GM19438 (cell line): ENCODE measurements at regions not wholly inside any gene's neighbourhood (a gene's known extent, or its start where the extent isn't known, plus 50 kb on each side); places are given as distances from the start of the nearest gene placed in this dataset.
"Not testable (repeated sequence)": the region's sequence is repeated elsewhere in the genome, so short reads cannot be mapped to it uniquely, and the experiment has no call there.

Experiments used
- ATAC-seq: cut with Tn5 transposase; IDR thresholded peaks from one replicate; pipeline ENCODE4 v1.9.1; 2021; ENCODE audit warnings: low read depth; ENCODE audit not compliant: unreplicated experiment

- ATAC-seq = no peak
These were observed 66.3 kb upstream of the UFM1 start for GRCh38 chr13:38283346-38283745.

- no peak for ATAC-seq
These were observed 84.5 kb upstream of the UFM1 start for GRCh38 chr13:38265132-38265497.

GRCh38 chr13:38264363-38265131 is 85.1 kb upstream of the UFM1 start:
- no peak for ATAC-seq

GRCh38 chr13:38262211-38262610 is 87.4 kb upstream of the UFM1 start:
- ATAC-seq = no peak

GRCh38 chr13:38255600-38255999 is 94.1 kb upstream of the UFM1 start:
- ATAC-seq = no peak

GRCh38 chr13:38239874-38240273 is 109.8 kb upstream of the UFM1 start:
- no peak for ATAC-seq

GRCh38 chr13:38228322-38228721 is 121.3 kb upstream of the UFM1 start:
- no peak for ATAC-seq

- no peak for ATAC-seq
These were observed 123.2 kb upstream of the UFM1 start for GRCh38 chr13:38226496-38226895.

- no peak for ATAC-seq
These were observed 126.6 kb upstream of the UFM1 start for GRCh38 chr13:38223089-38223488.

- not testable (repeated sequence) for ATAC-seq
These were observed 128.5 kb upstream of the UFM1 start for GRCh38 chr13:38221120-38221519.

- ATAC-seq = no peak
These were observed 133.5 kb upstream of the UFM1 start for GRCh38 chr13:38216181-38216580.

GRCh38 chr13:38213314-38213713 is 136.3 kb upstream of the UFM1 start:
- ATAC-seq = no peak

- no peak for ATAC-seq
These were observed 138.6 kb upstream of the UFM1 start for GRCh38 chr13:38210928-38211596.

- no peak for ATAC-seq
These were observed 145.1 kb upstream of the UFM1 start for GRCh38 chr13:38204556-38204955.

- ATAC-seq = no peak
These were observed 146.9 kb upstream of the UFM1 start for GRCh38 chr13:38202740-38203139.

- no peak for ATAC-seq
These were observed 158.6 kb upstream of the UFM1 start for GRCh38 chr13:38191016-38191415.

GRCh38 chr13:38180670-38181069 is 169.0 kb upstream of the UFM1 start:
- peak; percentile 71 for ATAC-seq

- ATAC-seq = no peak
These were observed 169.5 kb upstream of the UFM1 start for GRCh38 chr13:38180126-38180525.

GRCh38 chr13:38176664-38177063 is 173.0 kb upstream of the UFM1 start:
- no peak for ATAC-seq

GRCh38 chr13:38173403-38173802 is 176.2 kb upstream of the UFM1 start:
- ATAC-seq = no peak

- ATAC-seq = peak; percentile 91
These were observed 182.4 kb upstream of the UFM1 start for GRCh38 chr13:38167164-38167822.

- no peak for ATAC-seq
These were observed 183.5 kb upstream of the UFM1 start for GRCh38 chr13:38166116-38166515.
